GM23338 (cell line): ENCODE measurements at regions not wholly inside any gene's neighbourhood (a gene's known extent, or its start where the extent isn't known, plus 50 kb on each side); places are given as distances from the start of the nearest gene placed in this dataset.

ENCODE experiments used
- ATAC-seq: fragments of 200-7000 bp; cut with Tn5 transposase; 3 replicates; pipeline ENCODE4 v1.9.1; 2020
- DNase-seq: peaks from one replicate; pipeline ENCODE4 v3.0.0-alpha.2; 2015; ENCODE audit warnings: low spot score
- H2AFZ ChIP-seq: fragments of 200-600 bp; sonication (generic); 2 replicates; pipeline ENCODE4 v1.8.0; 2016; ENCODE audit warnings: antibody characterized with exemption, mild to moderate bottlenecking, moderate library complexity
- H3F3A ChIP-seq: fragments of 200-600 bp; sonication (generic); replicated peaks from 2 replicates; pipeline ENCODE4 v1.8.0; 2017; ENCODE audit warnings: antibody characterized with exemption, mixed run types, low read depth
- H3K27ac ChIP-seq: fragments of 200-600 bp; sonication (generic); 2 replicates; pipeline ENCODE4 v1.6.1; 2016; ENCODE audit warnings: low read depth
- H3K27me3 ChIP-seq: fragments of 200-600 bp; sonication (generic); 2 replicates; pipeline ENCODE4 v1.8.0; 2016; ENCODE audit warnings: mild to moderate bottlenecking, mixed run types, moderate library complexity; ENCODE audit not compliant: insufficient read depth
- H3K36me3 ChIP-seq: fragments of 200-600 bp; sonication (generic); 2 replicates; pipeline ENCODE4 v1.8.0; 2016; ENCODE audit warnings: mild to moderate bottlenecking; ENCODE audit not compliant: insufficient read depth
- H3K4me1 ChIP-seq: fragments of 200-600 bp; sonication (generic); 2 replicates; pipeline ENCODE4 v1.8.0; 2016; ENCODE audit warnings: mild to moderate bottlenecking, moderate library complexity; ENCODE audit not compliant: insufficient read depth
- H3K4me2 ChIP-seq: fragments of 200-600 bp; sonication (generic); 2 replicates; pipeline ENCODE4 v1.7.1; 2017; ENCODE audit warnings: mixed run types
- H3K4me3 ChIP-seq: fragments of 200-600 bp; sonication (generic); 2 replicates; pipeline ENCODE4 v1.6.1; 2016; ENCODE audit warnings: mixed run types
- H3K79me2 ChIP-seq: fragments of 200-600 bp; sonication (generic); replicated peaks from 2 replicates; pipeline ENCODE4 v1.8.0; 2017; ENCODE audit warnings: mild to moderate bottlenecking; ENCODE audit not compliant: insufficient read depth
- H3K9me2 ChIP-seq: fragments of 200-600 bp; sonication (generic); 2 replicates; pipeline ENCODE4 v1.8.0; 2017; ENCODE audit not compliant: insufficient read depth
- H4K20me1 ChIP-seq: fragments of 200-600 bp; sonication (generic); replicated peaks from 2 replicates; pipeline ENCODE4 v1.8.0; 2017; ENCODE audit warnings: mild to moderate bottlenecking; ENCODE audit not compliant: insufficient read depth
- H3K27ac Mint-ChIP-seq: 2 replicates; pipeline ENCODE4 v1.8.0; 2020; ENCODE audit warnings: inconsistent platforms, mild to moderate bottlenecking, moderate library complexity, mixed read lengths
- H3K27me3 Mint-ChIP-seq: 3 replicates; pipeline ENCODE4 v1.8.0; 2022; ENCODE audit warnings: low read depth, mild to moderate bottlenecking, moderate library complexity, mixed read lengths, inconsistent platforms; ENCODE audit not compliant: insufficient read depth, poor library complexity
- H3K36me3 Mint-ChIP-seq: 3 replicates; pipeline ENCODE4 v1.8.0; 2021; ENCODE audit warnings: low read depth, mild to moderate bottlenecking, inconsistent platforms, moderate library complexity, mixed read lengths
- H3K4me1 Mint-ChIP-seq: 3 replicates; pipeline ENCODE4 v1.8.0; 2020; ENCODE audit warnings: mild to moderate bottlenecking, inconsistent platforms, mixed read lengths
- H3K4me3 Mint-ChIP-seq: 3 replicates; pipeline ENCODE4 v1.8.0; 2021; ENCODE audit warnings: moderate library complexity, mild to moderate bottlenecking, inconsistent platforms, mixed read lengths
- H3K9me3 Mint-ChIP-seq: 3 replicates; pipeline ENCODE4 v1.8.0; 2020; ENCODE audit warnings: moderate library complexity, mild to moderate bottlenecking, inconsistent platforms, mixed read lengths
- ETS1 ChIP-seq: IDR thresholded peaks from 2 replicates; pipeline ENCODE4 v1.6.1; 2016; ENCODE audit warnings: antibody characterized with exemption
- EZH2 ChIP-seq: fragments of 200-600 bp; sonication (generic); IDR thresholded peaks from one replicate; pipeline ENCODE4 v1.8.0; 2017; ENCODE audit warnings: antibody characterized with exemption, mild to moderate bottlenecking, low read depth; ENCODE audit not compliant: unreplicated experiment
- EZH2phosphoT487 ChIP-seq: fragments of 200-600 bp; sonication (generic); IDR thresholded peaks from one replicate; pipeline ENCODE4 v1.8.1; 2018; ENCODE audit warnings: antibody characterized with exemption; ENCODE audit not compliant: unreplicated experiment
- NANOG ChIP-seq: IDR thresholded peaks from 2 replicates; pipeline ENCODE4 v1.6.1; 2016; ENCODE audit warnings: antibody characterized with exemption, borderline replicate concordance
- POLR2AphosphoS5 ChIP-seq: IDR thresholded peaks from 2 replicates; pipeline ENCODE4 v1.6.1; 2016; ENCODE audit warnings: antibody characterized with exemption, low read depth
- STAT1 ChIP-seq: IDR thresholded peaks from one replicate; pipeline ENCODE4 v1.6.1; 2016; ENCODE audit warnings: antibody characterized with exemption; ENCODE audit not compliant: unreplicated experiment
- ZNF331 ChIP-seq: fragments of 250-450 bp; sonication (Bioruptor Pico); IDR thresholded peaks from 2 replicates; pipeline ENCODE4 v1.5.0; 2020; ENCODE audit warnings: low read depth, mild to moderate bottlenecking, moderate library complexity
- TF ChIP-seq, protein P1 (sequence below): fragments of 250-450 bp; sonication (Bioruptor Pico); IDR thresholded peaks from 2 replicates; pipeline ENCODE4 v1.5.0; 2020; ENCODE audit warnings: mild to moderate bottlenecking, moderate library complexity

DNA sequence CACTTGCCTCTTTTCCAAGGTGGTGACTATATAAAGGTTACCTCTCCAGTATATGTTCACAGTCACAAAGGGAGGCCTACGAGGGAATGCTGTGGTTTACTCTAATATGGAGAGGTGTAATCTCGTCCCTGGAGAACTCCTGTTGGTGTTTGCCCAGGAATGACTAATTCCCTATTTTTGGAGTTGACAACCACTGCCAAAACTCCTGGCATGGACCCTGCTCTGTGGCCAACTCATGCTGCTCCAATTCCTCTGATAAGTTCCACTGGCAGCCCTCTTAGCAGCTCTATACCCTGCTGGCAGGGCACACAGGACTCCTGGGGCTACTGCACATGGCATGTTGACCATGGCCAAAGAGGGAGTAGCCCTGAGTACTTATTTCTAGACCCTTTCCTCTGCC lies 418.7 kb upstream of the ANO5 start:
- Histone ChIP-seq H3K36me3 (no peaks in the 10 kb centered on the region), H4K20me1 (no peaks in the 10 kb centered on the region), H3K27me3 (no peaks in the 10 kb centered on the region), H2AFZ (no peak overlapping the region), H3K4me3 (no peak overlapping the region), H3F3A (no peaks in the 10 kb centered on the region), H3K27ac (no peak overlapping the region), H3K4me1 (no peaks in the 10 kb centered on the region), H3K9me2 (no peaks in the 10 kb centered on the region), H3K79me2 (no peaks in the 10 kb centered on the region), H3K4me2 (no peak overlapping the region)
- H3K27ac Mint-ChIP-seq, result no peak overlapping the region
- no peaks in the 10 kb centered on the region for H3K36me3 Mint-ChIP-seq
- no peaks in the 10 kb centered on the region for H3K9me3 Mint-ChIP-seq
- no peaks in the 10 kb centered on the region for H3K4me1 Mint-ChIP-seq
- no peak overlapping the region for H3K4me3 Mint-ChIP-seq
- H3K27me3 Mint-ChIP-seq, result no peaks in the 10 kb centered on the region
- DNase-seq (no peak), ATAC-seq (no peak)
- TF ChIP-seq STAT1, result no peak
- TF ChIP-seq EZH2phosphoT487, result no peak
- no peak for TF ChIP-seq EZH2
- no peak for TF ChIP-seq ETS1
- no peak for TF ChIP-seq ZNF331
- TF ChIP-seq POLR2AphosphoS5, result no peak
- TF ChIP-seq NANOG, result no peak
- TF ChIP-seq, protein P1, sequence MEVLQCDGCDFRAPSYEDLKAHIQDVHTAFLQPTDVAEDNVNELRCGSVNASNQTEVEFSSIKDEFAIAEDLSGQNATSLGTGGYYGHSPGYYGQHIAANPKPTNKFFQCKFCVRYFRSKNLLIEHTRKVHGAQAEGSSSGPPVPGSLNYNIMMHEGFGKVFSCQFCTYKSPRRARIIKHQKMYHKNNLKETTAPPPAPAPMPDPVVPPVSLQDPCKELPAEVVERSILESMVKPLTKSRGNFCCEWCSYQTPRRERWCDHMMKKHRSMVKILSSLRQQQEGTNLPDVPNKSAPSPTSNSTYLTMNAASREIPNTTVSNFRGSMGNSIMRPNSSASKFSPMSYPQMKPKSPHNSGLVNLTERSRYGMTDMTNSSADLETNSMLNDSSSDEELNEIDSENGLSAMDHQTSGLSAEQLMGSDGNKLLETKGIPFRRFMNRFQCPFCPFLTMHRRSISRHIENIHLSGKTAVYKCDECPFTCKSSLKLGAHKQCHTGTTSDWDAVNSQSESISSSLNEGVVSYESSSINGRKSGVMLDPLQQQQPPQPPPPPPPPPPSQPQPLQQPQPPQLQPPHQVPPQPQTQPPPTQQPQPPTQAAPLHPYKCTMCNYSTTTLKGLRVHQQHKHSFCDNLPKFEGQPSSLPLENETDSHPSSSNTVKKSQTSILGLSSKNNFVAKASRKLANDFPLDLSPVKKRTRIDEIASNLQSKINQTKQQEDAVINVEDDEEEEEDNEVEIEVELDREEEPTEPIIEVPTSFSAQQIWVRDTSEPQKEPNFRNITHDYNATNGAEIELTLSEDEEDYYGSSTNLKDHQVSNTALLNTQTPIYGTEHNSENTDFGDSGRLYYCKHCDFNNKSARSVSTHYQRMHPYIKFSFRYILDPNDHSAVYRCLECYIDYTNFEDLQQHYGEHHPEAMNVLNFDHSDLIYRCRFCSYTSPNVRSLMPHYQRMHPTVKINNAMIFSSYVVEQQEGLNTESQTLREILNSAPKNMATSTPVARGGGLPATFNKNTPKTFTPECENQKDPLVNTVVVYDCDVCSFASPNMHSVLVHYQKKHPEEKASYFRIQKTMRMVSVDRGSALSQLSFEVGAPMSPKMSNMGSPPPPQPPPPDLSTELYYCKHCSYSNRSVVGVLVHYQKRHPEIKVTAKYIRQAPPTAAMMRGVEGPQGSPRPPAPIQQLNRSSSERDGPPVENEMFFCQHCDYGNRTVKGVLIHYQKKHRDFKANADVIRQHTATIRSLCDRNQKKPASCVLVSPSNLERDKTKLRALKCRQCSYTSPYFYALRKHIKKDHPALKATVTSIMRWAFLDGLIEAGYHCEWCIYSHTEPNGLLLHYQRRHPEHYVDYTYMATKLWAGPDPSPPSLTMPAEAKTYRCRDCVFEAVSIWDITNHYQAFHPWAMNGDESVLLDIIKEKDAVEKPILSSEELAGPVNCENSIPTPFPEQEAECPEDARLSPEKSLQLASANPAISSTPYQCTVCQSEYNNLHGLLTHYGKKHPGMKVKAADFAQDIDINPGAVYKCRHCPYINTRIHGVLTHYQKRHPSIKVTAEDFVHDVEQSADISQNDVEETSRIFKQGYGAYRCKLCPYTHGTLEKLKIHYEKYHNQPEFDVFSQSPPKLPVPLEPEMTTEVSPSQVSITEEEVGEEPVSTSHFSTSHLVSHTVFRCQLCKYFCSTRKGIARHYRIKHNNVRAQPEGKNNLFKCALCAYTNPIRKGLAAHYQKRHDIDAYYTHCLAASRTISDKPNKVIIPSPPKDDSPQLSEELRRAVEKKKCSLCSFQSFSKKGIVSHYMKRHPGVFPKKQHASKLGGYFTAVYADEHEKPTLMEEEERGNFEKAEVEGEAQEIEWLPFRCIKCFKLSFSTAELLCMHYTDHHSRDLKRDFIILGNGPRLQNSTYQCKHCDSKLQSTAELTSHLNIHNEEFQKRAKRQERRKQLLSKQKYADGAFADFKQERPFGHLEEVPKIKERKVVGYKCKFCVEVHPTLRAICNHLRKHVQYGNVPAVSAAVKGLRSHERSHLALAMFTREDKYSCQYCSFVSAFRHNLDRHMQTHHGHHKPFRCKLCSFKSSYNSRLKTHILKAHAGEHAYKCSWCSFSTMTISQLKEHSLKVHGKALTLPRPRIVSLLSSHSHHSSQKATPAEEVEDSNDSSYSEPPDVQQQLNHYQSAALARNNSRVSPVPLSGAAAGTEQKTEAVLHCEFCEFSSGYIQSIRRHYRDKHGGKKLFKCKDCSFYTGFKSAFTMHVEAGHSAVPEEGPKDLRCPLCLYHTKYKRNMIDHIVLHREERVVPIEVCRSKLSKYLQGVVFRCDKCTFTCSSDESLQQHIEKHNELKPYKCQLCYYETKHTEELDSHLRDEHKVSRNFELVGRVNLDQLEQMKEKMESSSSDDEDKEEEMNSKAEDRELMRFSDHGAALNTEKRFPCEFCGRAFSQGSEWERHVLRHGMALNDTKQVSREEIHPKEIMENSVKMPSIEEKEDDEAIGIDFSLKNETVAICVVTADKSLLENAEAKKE, result no peak
